Sigmoid colon (tissue), 4 donors: ENCODE measurements at regions not wholly inside any gene's neighbourhood (a gene's known extent, or its start where the extent isn't known, plus 50 kb on each side); places are given as distances from the start of the nearest gene placed in this dataset.

Experiments used
- CTCF ChIP-seq, 4 experiments: fragments of 450-650 bp in 3 of 4; fragments of 200-600 bp in 1 of 4; IDR thresholded peaks; one replicate each; pipeline ENCODE4 v1.5.1; 2016 to 2019; ENCODE audit warnings: antibody characterized with exemption in 4 of 4, mild to moderate bottlenecking in 3 of 4, moderate library complexity in 2 of 4
- EP300 ChIP-seq, 4 donors: sonication (generic); formaldehyde crosslinking; IDR thresholded peaks; one replicate each; pipeline ENCODE4 v1.6.1; 2017; ENCODE audit warnings: antibody characterized with exemption in 4 of 4
- POLR2A ChIP-seq, 2 donors: fragments of 450-650 bp; IDR thresholded peaks; one replicate each; pipeline ENCODE4 v1.6.1; 2016; ENCODE audit warnings: antibody characterized with exemption in 2 of 2, mild to moderate bottlenecking in 2 of 2, moderate library complexity in 2 of 2
- POLR2AphosphoS5 ChIP-seq, 4 donors: sonication (generic); formaldehyde crosslinking; IDR thresholded peaks; one replicate each; pipeline ENCODE4 v1.6.1; 2017; ENCODE audit warnings: antibody characterized with exemption in 4 of 4

DNA sequence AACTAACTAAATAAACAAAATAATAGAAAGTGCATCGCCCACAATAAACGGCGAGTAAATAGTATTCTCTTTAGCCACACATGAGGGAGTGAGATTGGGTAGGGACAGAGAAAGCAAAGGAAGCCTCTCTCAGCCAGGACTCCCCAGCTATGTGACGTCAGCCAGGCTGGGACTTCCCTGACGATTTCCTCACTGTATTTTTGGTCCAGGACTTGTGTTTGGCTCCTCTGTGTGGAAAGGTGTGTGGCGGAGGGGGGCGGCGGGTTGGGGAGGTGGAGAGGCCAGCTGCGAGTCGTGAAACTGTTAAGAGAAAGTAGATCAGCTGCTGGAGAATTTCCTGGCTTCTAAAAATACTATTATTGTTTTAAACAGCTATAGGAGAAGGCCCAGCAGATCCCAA lies 1124.6 kb downstream of the AACS start:
- no peak for TF ChIP-seq CTCF (IDR thresholded peaks at IDR 0.05)
- TF ChIP-seq EP300 (IDR thresholded peaks at IDR 0.05): no peak
- no peak for TF ChIP-seq POLR2A (IDR thresholded peaks at IDR 0.05)
- no peak for TF ChIP-seq POLR2AphosphoS5 (IDR thresholded peaks at IDR 0.05)
